ENCODE measurements at regions not wholly inside any gene's neighbourhood (a gene's known extent, or its start where the extent isn't known, plus 50 kb on each side); places are given as distances from the start of the nearest gene placed in this dataset.

DNA sequence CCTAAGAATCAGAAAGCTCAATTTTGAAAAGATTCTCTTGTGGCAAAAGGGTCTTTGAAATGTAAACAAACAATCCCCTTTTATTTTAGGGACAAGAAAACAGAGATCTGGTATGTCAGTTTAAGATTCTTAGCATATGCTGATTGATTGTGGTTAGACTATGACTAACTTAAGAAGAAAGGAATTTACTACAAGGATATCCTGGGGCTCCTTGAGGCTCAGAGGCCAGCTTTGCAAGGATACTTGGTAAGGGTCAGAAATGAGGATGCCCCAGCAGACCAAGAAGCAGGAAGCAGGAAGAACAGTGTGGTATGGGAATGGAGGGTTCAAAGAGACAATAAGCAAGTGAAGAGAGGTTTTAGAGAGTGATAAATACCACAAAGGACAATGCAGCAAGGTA lies 474.6 kb downstream of the ETNK1 start:
- no peak overlapping the region for H3K27ac ChIP-seq
- H3K4me3 ChIP-seq: no peak overlapping the region
- no peaks in the 10 kb centered on the region for H3K27me3 ChIP-seq
- TF ChIP-seq, protein P1, sequence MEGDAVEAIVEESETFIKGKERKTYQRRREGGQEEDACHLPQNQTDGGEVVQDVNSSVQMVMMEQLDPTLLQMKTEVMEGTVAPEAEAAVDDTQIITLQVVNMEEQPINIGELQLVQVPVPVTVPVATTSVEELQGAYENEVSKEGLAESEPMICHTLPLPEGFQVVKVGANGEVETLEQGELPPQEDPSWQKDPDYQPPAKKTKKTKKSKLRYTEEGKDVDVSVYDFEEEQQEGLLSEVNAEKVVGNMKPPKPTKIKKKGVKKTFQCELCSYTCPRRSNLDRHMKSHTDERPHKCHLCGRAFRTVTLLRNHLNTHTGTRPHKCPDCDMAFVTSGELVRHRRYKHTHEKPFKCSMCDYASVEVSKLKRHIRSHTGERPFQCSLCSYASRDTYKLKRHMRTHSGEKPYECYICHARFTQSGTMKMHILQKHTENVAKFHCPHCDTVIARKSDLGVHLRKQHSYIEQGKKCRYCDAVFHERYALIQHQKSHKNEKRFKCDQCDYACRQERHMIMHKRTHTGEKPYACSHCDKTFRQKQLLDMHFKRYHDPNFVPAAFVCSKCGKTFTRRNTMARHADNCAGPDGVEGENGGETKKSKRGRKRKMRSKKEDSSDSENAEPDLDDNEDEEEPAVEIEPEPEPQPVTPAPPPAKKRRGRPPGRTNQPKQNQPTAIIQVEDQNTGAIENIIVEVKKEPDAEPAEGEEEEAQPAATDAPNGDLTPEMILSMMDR (IDR thresholded peaks at IDR 0.05): no peak
- TF ChIP-seq POLR2AphosphoS5 (IDR thresholded peaks at IDR 0.05) (no peak), POLR2A (IDR thresholded peaks at IDR 0.05) (no peak)
- no peaks in the 10 kb centered on the region for H3K36me3 ChIP-seq
- H3K4me1 ChIP-seq: no peaks in the 10 kb centered on the region
- H3K9me3 ChIP-seq: no peaks in the 10 kb centered on the region
- ATAC-seq: no peak

- Histone ChIP-seq H3K36me3 (no peaks in the 10 kb centered on the region), H3K27me3 (no peaks in the 10 kb centered on the region), H3K9me3 (no peaks in the 10 kb centered on the region), H3K4me1 (no peaks in the 10 kb centered on the region), H3K4me3 (no peak overlapping the region), H3K27ac (no peak overlapping the region)
- no peak for ATAC-seq
- WGBS, 2 donors (ENCODE audit: low coverage in 1 of 2): 57 to 96% methylated on average over 2 to 4 of the region's 4 CpGs
- TF ChIP-seq, protein P1 (IDR thresholded peaks at IDR 0.05): no peak
- TF ChIP-seq POLR2AphosphoS5 (IDR thresholded peaks at IDR 0.05): no peak
- TF ChIP-seq EP300 (IDR thresholded peaks at IDR 0.05): no peak
- no peak for TF ChIP-seq POLR2A (IDR thresholded peaks at IDR 0.05)
Measured at GRCh38 chr12:23108957-23109356, 484.0 kb downstream of the ETNK1 start.

DNA sequence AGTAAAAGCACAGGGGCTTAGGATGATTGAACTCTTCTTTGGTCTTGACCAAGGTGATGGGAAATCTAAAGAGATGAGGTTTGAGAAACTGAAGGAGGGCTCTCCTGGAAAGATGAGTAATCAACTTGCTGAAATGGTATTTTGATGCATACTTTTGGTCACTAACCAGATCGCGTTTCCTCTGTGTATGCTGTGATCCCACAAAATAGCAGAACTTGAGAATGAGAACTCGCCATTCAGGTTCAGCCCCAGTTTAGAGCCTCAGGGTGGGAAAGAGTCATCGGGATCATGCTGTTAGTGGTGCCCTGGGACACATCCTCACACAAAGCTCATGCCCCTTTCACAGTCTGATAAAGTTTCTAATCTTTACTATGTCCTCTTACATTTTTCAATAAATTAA lies 488.8 kb downstream of the ETNK1 start:
- Histone ChIP-seq H3K4me1 (no peaks in the 10 kb centered on the region), H3K27me3 (no peaks in the 10 kb centered on the region), H3K36me3 (no peaks in the 10 kb centered on the region), H3K4me3 (no peak overlapping the region), H3K9me3 (no peaks in the 10 kb centered on the region), H3K27ac (no peak overlapping the region)
- ATAC-seq: no peak
- WGBS, 2 donors (ENCODE audit: low coverage in 1 of 2): 87 to 88% methylated on average over 4 of the region's 4 CpGs
- TF ChIP-seq, protein P1 (IDR thresholded peaks at IDR 0.05): no peak
- TF ChIP-seq POLR2A (IDR thresholded peaks at IDR 0.05) (no peak), POLR2AphosphoS5 (IDR thresholded peaks at IDR 0.05) (no peak), EP300 (IDR thresholded peaks at IDR 0.05) (no peak)

GRCh38 chr12:23115984-23116383 lies 491.0 kb downstream of the ETNK1 start:
- no peak for TF ChIP-seq POLR2AphosphoS5 (IDR thresholded peaks at IDR 0.05)
- no peak for TF ChIP-seq EP300 (IDR thresholded peaks at IDR 0.05)
- TF ChIP-seq, protein P1 (IDR thresholded peaks at IDR 0.05): no peak
- no peak for TF ChIP-seq POLR2A (IDR thresholded peaks at IDR 0.05)
- WGBS, 2 donors (ENCODE audit: low coverage in 1 of 2): 91 to 92% methylated on average over 1 of the region's 1 CpG

DNA sequence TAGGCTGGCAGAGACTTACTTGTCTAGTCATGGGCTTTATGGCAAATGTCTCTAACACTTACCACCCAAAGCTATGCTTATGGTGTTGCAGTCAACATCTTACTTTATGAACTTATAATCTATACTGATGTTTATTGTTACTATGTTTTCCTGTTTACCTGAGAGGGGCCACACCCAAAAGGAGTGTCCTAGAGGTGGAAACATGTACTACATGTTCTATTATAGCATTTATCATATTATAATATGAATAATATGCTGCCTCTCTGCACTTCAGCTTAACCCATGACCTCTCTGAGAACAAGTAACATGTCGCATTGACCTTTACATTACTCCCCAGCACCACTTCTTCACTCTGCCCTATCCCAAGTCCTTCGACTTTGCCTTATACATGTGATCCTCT lies 501.8 kb downstream of the ETNK1 start:
- ATAC-seq: no peak
- no peak overlapping the region for H3K27ac ChIP-seq
- no peak overlapping the region for H3K4me3 ChIP-seq
- WGBS, 2 donors (ENCODE audit: low coverage in 1 of 2): 83 to 88% methylated on average over 1 of the region's 2 CpGs
- no peaks in the 10 kb centered on the region for H3K9me3 ChIP-seq
- no peaks in the 10 kb centered on the region for H3K36me3 ChIP-seq
- H3K4me1 ChIP-seq: no peaks in the 10 kb centered on the region
- TF ChIP-seq POLR2AphosphoS5 (IDR thresholded peaks at IDR 0.05) (no peak), EP300 (IDR thresholded peaks at IDR 0.05) (no peak), POLR2A (IDR thresholded peaks at IDR 0.05) (no peak)
- H3K27me3 ChIP-seq: no peaks in the 10 kb centered on the region

More at GRCh38 chr12:23115984-23116383, 491.0 kb downstream of the ETNK1 start:
- no peaks in the 10 kb centered on the region for H3K27me3 ChIP-seq
- no peaks in the 10 kb centered on the region for H3K36me3 ChIP-seq
- no peak overlapping the region for H3K4me3 ChIP-seq
- no peak for ATAC-seq
- no peaks in the 10 kb centered on the region for H3K4me1 ChIP-seq
- no peak overlapping the region for H3K27ac ChIP-seq
- no peaks in the 10 kb centered on the region for H3K9me3 ChIP-seq
